ENCODE measurements at regions not wholly inside any gene's neighbourhood (a gene's known extent, or its start where the extent isn't known, plus 50 kb on each side); places are given as distances from the start of the nearest gene placed in this dataset.

GRCh38 chr6:134553936-134554335 is 236.0 kb upstream of the SGK1 start:
- TF ChIP-seq POLR2AphosphoS5 (IDR thresholded peaks at IDR 0.05) (no peak), POLR2A (IDR thresholded peaks at IDR 0.05) (no peak)

Data from spleen (tissue), 3 donors.